ENCODE measurements at regions not wholly inside any gene's neighbourhood (a gene's known extent, or its start where the extent isn't known, plus 50 kb on each side); places are given as distances from the start of the nearest gene placed in this dataset.

DNA sequence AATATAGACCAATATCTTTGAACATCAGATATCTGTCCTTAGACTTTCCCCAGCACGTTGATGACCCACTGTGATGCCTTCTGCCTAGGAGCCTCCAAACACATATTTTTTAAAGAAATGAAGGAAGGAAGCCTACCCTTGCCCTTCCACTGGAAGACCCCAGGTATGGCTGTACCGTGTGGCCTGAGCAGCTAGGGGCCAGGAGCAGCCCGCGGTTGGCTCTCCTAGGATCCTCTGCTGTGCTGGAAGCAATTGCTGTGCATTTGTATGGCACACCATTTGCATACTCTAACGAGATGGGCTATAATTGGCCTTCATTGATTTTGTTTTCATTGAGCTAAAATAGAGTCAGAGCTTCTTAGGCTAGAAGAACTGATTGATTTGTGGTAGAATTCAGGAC is 128.8 kb downstream of the GPAT3 start:
- Histone ChIP-seq H3K9me3 (no peaks in the 10 kb centered on the region), H3K27me3 (no peaks in the 10 kb centered on the region), H3K4me1 (no peaks in the 10 kb centered on the region), H3K36me3 (no peaks in the 10 kb centered on the region), H3K4me3 (no peak overlapping the region), H3K27ac (no peak overlapping the region)
- intact Hi-C loops (cut with DNase I; ENCODE audit: low total_unique reads), result no loop called here
- ATAC-seq (no peak), DNase-seq (no peak)
- in situ Hi-C loops (cut with MboI; ENCODE audit: low sequenced_read_pairs in 4 of 4), result loop anchor here in 1 of 4 donors (25.0 kb wide), 1 partner anchor 873 kb away; no protein-coding TSS in a partner anchor
- TF ChIP-seq POLR2A (IDR thresholded peaks at IDR 0.05) (no peak), CTCF (IDR thresholded peaks at IDR 0.05 in 4 of 5, conservative IDR thresholded peaks at IDR 0.05 in 1 of 5) (no peak)

DNA sequence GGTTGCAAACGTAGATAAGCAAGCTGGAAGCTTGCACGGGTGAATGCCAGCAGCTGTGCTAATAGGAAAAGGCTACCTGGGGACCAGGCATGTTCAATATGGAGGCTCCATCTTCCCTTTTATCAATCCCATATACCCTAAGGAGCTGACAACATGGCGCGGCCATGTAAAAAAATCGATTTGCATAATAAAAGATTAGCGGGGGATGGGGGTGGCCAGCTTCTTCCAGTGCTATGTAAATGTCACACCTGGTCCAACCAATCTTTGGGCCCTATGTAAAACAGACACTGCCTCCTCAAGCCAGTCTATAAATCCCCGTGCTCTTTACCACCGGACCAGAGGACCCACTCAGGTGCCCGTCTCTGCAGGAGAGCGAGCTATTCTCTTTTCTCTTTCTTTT is 128.2 kb downstream of the GPAT3 start:
- no peak for ATAC-seq
- intact Hi-C loops (cut with DNase I; ENCODE audit: low total_unique reads), result no loop called here
- no peaks in the 10 kb centered on the region for H3K4me1 ChIP-seq

DNA sequence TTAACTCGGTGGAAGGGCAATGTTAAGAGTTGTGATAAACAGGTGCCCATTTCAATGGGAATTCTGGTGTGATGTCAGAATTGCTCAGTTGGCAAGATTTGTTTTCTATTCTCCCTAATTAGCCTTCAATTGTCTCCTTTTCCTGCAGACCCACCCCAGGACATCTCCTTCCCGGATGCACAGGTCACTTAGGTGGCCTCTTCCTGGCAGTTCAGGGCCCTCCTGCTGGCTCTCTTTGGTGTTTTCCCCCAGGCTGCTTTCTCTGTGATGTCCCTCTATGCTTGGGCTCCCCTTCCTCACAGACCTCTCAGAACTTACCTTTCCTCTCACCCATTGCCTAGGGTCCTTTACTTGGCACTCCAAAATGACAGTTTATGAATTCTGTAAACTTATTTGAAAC is 126.3 kb downstream of the GPAT3 start:
- Histone ChIP-seq H3K4me3 (no peak overlapping the region), H3K27ac (no peak overlapping the region), H3K9me3 (no peaks in the 10 kb centered on the region), H3K27me3 (no peaks in the 10 kb centered on the region), H3K4me1 (no peaks in the 10 kb centered on the region), H3K36me3 (no peaks in the 10 kb centered on the region)
- ATAC-seq, result peak in 1 of 2 donors; percentile 16
- TF ChIP-seq CTCF (IDR thresholded peaks at IDR 0.05 in 4 of 5, conservative IDR thresholded peaks at IDR 0.05 in 1 of 5) (no peak), POLR2A (IDR thresholded peaks at IDR 0.05) (no peak)
- intact Hi-C loops (cut with DNase I; ENCODE audit: low total_unique reads), result no loop called here
- no peak for DNase-seq
- in situ Hi-C loops (cut with MboI; ENCODE audit: low sequenced_read_pairs in 4 of 4), result loop anchor here in 1 of 4 donors (25.0 kb wide), 1 partner anchor 875 kb away; no protein-coding TSS in a partner anchor

More for the DNA sequence above, 128.2 kb downstream of the GPAT3 start:
- no peaks in the 10 kb centered on the region for H3K36me3 ChIP-seq
- no peak for DNase-seq
- in situ Hi-C loops (cut with MboI; ENCODE audit: low sequenced_read_pairs in 4 of 4), result loop anchor here in 1 of 4 donors (25.0 kb wide), 1 partner anchor 873 kb away; no protein-coding TSS in a partner anchor
- no peak overlapping the region for H3K27ac ChIP-seq
- H3K27me3 ChIP-seq, result no peaks in the 10 kb centered on the region
- H3K4me3 ChIP-seq, result no peak overlapping the region
- H3K9me3 ChIP-seq, result no peaks in the 10 kb centered on the region
- no peak for TF ChIP-seq POLR2A (IDR thresholded peaks at IDR 0.05)
- no peak for TF ChIP-seq CTCF (IDR thresholded peaks at IDR 0.05 in 4 of 5, conservative IDR thresholded peaks at IDR 0.05 in 1 of 5)

DNA sequence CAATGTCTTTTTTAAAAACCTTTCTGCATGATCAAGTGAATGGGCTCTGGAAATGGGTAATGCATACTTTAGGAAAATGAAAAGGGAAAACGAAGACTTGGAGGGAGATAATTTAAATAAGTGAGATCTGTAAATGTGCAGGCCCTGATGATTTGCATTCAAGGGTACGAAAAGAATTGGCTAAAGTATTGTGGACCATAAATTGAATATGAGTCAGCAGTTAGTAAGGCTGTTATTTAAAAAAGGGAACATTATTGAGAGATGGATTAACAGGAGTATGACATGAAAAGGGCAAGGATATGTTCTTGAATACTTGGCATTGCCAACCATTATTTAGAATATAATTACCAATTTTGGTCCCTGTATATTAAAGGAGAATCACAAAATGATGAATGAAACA is 125.5 kb downstream of the GPAT3 start:
- no peak for DNase-seq
- ATAC-seq, result no peak
- in situ Hi-C loops (cut with MboI; ENCODE audit: low sequenced_read_pairs in 4 of 4) (loop anchor here in 1 of 4 donors (25.0 kb wide), 1 partner anchor 876 kb away; no protein-coding TSS in a partner anchor), intact Hi-C loops (cut with DNase I; ENCODE audit: low total_unique reads) (no loop called here)
- H3K27me3 ChIP-seq, result no peaks in the 10 kb centered on the region
- H3K4me1 ChIP-seq, result no peaks in the 10 kb centered on the region
- no peaks in the 10 kb centered on the region for H3K9me3 ChIP-seq
- no peak overlapping the region for H3K4me3 ChIP-seq
- no peak overlapping the region for H3K27ac ChIP-seq
- no peak for TF ChIP-seq CTCF (IDR thresholded peaks at IDR 0.05 in 4 of 5, conservative IDR thresholded peaks at IDR 0.05 in 1 of 5)
- H3K36me3 ChIP-seq, result no peaks in the 10 kb centered on the region

DNA sequence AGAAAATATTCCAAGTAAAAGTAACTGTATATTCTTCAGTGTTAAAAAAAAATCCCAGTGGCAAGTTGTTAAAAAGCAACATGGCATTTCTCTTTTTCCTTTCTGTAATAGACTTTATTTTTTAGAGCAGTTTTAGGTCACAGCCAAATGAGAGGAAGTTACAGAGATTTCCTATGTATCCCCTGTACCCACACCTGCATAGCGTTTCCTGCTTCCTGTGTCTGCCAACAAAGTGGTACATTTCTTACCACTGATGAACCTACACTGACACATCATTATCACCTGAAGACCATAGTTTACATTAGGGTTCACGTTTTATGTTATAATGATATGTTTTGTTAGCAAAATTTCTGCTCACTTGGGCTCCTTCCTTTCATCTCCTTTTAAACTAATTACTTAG is 124.7 kb downstream of the GPAT3 start:
- intact Hi-C loops (cut with DNase I; ENCODE audit: low total_unique reads), result no loop called here
- no peaks in the 10 kb centered on the region for H3K36me3 ChIP-seq
- no peaks in the 10 kb centered on the region for H3K4me1 ChIP-seq
- TF ChIP-seq CTCF (IDR thresholded peaks at IDR 0.05 in 4 of 5, conservative IDR thresholded peaks at IDR 0.05 in 1 of 5) (no peak), POLR2A (IDR thresholded peaks at IDR 0.05) (no peak)
- ATAC-seq (no peak), DNase-seq (no peak)
- no peaks in the 10 kb centered on the region for H3K9me3 ChIP-seq
- H3K27me3 ChIP-seq, result no peaks in the 10 kb centered on the region
- in situ Hi-C loops (cut with MboI; ENCODE audit: low sequenced_read_pairs in 4 of 4), result loop anchor here in 1 of 4 donors (25.0 kb wide), 1 partner anchor 877 kb away; no protein-coding TSS in a partner anchor
- H3K27ac ChIP-seq, result no peak overlapping the region
- no peak overlapping the region for H3K4me3 ChIP-seq
